Left renal cortex interstitium (tissue), 4 donors: ENCODE measurements at regions not wholly inside any gene's neighbourhood (a gene's known extent, or its start where the extent isn't known, plus 50 kb on each side); places are given as distances from the start of the nearest gene placed in this dataset.

Experiments used
- DNase-seq, 4 donors: peaks; one replicate each; pipeline ENCODE4 v3.0.0-alpha.2; 2013; ENCODE audit warnings: low read depth in 4 of 4, low spot score in 2 of 4, missing footprints in 1 of 4

DNA sequence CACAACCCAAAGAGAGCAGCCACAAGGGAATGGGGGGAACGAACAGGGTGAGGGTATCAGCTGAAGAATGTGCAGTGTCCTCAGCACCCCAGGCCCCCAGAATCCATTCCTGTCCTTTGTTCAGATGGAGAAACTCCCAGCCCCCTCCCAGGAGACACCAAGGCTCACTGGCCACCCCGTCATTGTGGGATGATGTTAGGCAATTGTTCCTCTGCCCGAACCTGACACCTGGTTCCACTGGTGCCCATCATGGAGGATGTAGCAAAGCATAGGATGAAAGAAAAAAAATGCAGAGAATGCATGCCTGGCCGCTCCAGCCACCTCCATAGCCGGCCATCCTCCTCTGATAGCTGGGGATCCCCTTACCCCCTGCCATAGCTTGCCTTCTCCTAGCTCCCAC lies 197.3 kb upstream of the TWIST2 start:
- no peak for DNase-seq

DNA sequence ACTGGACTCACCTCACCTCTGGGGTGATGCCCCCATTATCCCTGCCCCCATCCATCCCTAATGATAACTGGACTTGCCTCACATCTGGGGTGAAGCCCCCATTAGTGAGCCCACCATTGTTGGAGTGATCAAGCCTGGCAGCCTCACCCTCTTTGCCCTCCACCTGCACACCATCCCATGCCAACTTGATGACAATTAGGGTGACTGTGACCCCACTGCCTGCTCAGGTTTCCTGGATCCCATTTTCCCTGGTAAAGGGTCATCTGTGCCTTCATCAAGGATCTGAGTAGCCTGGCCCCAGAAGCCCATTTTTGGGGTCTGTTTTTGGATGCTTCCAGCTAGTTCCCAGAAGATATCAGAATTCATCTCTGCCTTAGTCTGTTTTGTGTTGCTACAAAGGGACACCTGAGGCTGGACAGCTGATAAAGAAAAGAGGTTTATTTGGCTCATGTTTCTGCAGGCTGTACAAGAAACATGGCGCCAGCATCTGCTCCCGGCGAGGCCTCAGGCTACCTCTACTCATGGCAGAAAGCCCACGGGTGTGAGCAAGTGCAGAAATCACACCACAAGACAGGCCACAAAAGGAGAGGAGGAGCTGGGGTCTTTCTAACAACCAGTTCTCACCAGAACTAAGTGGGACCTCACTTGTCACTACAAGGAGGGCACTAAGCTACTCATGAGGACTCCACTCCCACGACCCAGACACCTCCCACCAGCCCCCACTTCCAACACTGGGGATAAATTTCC lies 196.4 kb upstream of the TWIST2 start:
- no peak for DNase-seq

DNA sequence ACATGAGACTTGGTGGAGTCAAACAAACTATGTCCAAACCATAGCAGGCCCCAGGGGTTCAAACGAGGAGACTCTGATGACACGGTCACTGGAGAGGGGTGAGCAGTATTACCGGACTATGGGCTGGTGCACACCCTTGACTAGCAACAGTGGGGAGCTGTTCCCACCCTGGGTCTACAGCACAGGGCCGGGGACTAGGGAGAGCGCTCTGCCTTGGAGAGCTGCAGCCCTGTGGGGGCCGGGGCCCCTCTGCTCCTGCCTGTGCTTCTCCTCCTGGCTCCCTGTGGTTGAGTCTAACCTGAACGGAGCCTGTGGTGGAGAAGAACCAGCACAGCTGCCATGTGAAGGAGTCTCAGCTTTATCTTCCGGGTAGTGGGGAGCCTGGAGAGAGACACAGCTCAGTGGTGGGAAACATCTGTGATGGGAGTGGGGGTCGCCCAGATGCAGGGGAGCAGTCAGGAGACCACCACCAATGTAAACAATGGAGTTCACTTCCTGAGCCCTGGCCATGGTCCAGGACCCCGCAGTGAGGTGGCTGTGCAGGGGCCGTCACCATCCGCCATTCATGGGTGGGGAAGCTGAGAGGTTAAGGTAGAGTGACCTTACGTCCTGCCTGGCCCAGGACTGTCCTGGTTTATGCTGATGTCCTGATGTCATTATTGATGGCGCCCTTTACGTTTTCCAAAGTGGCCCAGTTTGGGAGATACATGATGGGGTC lies 195.7 kb upstream of the TWIST2 start:
- DNase-seq: no peak

DNA sequence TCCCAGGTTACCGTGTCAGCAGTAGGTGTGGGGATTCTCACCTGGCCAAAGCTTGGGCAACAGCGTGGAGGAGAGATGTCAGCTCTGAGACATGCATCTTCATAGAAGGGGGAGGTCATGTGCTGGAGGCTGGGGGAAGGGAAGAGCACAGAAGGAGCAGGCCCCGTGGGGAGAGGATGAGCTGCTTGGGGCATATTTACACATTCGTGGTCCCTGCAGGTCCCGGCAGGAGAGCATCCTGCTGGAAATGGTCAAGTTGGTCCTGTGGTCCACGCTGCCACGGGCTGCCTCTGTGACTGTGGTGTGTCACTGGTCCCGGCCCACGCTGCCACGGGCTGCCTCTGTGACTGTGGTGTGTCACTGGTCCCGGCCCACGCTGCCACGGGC lies 195.1 kb upstream of the TWIST2 start:
- no peak for DNase-seq

DNA sequence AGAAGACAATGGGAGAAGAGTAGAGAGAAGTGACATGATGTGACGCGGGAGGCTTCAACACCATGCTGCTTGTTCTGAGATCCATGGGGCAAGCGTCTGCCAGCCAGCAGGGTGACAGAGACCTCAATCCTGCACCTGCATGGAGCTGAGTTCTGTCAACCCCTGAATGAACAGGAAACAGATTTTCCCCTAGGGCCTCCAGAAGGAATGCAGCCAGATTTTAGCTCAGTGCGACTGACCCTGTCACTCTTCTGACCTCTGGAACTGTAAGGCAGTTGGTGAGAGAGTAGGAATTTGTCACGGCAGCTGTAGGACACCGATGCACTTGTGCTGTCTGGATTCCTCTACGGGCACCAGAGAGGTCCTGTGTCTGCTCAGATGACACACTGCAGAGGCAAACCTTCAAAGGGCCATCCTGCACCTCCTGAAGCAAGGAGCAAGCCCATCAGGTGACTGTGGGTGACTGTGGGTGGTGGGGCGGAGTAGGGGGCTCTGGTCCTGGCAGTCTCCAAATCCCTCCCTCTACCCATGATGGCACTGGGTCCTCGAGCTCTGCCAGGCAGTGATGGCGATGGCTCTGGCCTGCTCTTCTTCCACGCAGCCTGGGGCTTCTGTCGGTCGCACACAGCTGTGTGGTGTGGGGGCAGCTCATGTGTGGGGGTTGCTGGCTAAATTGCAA lies 194.3 kb upstream of the TWIST2 start:
- DNase-seq: no peak

DNA sequence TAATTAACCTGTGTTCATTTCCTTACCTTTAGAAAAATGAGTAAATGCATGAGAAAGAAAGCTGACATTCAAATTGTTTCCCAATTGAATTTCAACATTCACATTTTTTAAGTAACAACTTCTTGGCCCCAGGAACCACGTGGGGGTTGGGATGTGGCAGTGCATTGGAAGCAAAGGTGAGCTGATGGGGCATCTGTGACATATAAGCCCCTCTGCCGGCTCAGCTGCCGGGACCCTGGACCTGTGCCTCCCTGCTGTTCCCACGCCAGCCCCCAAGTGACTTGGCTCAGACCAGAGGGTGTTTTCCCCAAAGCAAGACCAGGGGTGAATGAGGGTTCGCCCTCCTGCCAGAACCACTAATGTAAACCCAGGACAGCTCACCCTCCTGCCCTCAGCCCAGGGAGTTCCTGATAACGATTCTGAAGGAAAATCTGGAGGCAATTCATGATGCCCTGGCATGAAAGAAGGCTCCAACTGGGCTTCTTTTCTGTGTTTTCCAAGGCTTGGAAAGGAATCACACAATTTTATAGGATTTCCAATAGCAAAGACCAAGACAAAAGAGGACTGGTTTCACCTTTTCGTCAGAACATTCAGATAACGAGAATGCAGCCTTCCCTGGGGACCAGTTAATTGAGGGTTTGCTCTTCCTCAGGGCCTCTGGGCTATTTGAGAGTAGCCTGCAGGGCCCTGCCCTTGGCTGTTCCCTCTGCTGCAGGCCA lies 193.2 kb upstream of the TWIST2 start:
- DNase-seq: no peak

DNA sequence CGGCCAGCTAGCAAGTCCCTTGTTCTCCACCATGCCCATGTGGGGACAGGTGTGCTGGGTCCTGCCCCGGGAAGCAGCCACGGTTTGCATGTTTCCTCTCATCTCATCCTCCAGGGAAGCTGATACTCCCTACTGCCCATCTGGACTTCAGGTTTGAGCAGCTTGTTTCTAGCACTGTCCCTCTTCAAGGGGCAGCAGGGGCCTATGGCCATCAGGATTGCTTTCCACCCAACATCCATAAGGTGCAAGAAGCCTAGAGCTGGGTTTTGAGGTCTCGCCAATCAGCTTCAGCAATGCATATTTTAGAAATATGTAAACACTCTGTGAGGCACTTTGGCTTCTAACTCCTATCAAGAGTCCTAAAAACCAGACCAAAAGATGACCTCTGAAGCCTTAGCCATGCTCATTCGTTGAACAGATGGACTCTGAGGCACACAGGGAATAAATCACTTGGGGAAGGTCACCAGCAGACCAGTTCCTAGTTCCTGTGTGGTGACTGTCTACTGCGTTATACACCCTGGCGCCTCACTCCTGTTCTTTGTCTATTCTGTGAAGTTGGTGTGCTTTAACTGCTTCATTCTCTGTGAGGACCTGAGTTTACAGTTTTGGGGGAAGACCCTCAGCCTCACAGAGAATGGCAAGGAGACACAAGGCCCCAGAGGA lies 192.6 kb upstream of the TWIST2 start:
- no peak for DNase-seq

DNA sequence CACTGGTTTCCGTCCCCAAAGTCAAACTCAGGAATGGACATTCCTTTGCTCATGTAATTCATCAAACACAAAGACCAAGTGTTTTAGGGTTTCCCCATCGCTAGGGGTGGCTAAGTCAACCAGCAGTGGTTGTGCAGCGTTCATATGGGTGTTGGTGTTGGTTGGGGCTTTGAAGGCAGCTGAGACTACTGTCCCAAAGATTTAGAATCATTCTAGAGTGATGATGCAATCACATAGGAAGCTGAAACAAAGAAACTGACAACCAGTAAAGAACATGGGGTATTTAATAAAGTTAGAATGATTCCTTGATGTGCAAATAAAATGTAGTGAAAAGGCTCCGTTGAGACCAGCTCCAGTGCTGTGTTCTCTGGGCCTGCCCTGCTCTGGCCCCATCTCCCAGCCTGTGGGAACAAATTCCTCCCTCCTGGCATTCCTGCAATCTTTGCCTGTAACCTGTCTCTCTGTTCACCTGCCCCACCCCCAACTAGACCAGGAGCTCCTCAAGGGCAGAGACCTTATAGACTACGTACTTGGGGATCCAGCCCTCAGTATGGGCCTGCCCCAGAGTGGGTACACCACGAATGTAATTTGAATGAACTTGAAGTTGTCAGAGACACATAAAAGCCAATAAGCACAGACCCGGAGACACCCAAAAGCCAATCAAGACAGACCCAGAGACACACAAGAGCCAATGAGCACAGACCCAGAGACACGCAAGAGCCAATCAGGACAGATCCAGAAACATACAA lies 191.7 kb upstream of the TWIST2 start:
- no peak for DNase-seq

DNA sequence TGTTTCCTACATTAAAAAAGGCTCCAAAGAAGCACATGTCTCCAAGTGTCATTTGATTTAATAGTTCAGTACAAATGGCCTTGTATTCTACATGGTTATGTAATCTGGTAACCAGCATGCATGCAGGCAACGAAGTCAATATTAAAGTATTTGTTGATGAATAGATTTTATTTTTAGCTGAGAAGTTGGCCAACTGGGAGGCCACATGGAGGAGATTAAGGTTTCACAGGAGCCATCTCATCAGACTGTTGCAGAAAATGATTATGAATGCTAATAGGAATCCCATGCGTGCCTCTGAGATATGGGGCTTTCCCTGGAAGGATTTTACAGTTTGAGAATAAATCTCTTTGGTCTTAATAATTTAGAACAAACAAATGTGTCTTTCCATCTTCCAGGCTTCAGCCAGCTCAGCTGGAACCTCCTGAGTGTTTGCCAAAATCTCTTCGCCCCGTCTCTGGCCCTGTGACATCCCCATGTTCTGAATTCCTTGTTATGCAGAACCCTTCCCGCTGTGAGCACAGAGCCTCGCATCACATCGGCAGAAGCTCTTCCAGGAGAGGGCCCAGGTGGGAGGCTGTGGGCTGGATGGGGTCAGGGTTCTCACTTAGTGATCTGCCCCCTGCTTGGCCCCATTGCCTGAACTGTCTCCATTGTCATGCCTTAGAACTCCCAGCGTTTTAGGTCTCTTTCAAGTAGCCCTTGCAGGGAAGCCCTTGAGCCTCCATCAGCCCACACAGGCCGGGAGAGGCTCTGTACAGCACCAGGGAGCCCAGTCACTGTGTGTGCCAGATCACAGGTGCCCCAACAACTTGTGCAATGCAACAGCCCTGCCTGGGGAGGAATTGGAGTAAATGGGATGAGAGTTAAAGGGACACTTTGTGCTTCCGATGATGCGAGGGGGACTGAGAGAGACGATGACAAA lies 190.5 kb upstream of the TWIST2 start:
- DNase-seq: no peak

DNA sequence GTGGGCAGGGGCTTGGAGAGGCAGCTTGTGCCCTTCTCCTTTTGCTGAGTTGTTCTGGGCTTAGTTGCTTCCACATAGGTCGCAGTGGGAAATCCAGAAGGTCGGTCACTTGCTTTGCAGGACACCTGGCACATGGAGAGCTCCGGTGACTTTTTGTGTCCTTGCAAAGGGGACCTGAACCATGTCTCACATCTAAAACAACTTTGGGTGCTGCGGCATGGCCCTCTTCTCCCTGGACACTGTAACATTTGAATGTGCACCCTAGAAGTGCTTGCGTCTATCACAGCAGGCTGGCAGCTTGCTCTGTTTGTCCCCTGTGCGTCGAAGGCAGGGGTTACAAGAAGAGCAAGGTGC lies 189.9 kb upstream of the TWIST2 start:
- DNase-seq: no peak

DNA sequence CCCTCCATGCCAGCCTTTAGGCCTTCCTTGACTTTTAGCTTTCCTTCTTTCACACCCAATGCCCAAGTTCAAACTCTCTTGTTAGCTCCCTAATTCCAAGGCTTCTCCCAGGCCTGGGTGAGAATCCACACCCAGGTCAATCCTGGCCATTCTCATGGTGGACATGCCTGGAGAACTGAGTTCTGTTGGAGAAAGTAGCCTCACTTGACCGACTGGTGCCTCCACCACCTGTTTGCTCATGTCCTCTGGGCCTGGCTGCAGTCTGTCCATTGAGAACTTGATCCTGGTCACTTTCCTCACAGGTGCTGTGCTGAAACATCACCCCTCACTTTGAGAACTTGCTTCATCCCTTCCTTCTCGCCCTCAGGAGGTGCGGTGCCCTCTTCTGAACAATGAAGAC lies 189.1 kb upstream of the TWIST2 start:
- DNase-seq: no peak

DNA sequence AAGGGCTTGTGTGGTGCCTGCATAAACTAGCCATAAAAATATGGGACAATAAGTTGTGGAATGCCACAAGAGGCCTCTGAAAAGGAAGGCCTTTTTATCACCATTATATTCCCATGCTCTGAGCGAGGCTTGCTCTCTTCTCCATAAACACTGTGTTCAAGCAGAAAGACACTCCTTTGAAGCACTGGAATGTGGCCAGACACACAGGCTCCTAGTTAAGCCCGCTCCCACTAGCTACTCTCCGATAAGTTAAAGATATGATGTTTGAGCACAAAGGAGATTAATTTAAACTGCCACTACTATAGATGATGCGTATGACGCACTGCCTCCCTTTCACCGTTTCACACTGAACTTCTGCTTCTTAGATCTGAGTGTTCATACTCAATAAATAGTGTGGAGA lies 188.7 kb upstream of the TWIST2 start:
- no peak for DNase-seq

DNA sequence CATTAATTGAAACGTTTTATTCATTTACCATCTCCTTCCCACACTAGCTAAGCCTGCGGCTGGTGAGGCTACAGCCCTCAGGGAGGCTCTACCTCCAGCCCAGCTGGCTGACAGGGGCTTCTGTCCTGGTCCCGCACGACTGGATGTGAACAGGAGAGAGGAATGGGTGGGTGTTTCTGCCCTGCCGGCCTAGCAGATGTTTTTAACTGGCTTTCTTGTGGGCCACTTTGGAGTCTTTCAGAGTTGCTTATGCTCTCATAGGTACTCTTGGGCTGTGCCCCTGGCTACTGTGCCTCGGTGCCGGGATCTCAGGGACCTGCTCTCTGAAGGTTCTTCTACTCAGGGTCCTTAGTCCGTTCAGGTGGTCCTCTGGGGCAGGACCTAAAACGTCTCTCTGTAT lies 184.3 kb upstream of the TWIST2 start:
- no peak for DNase-seq

DNA sequence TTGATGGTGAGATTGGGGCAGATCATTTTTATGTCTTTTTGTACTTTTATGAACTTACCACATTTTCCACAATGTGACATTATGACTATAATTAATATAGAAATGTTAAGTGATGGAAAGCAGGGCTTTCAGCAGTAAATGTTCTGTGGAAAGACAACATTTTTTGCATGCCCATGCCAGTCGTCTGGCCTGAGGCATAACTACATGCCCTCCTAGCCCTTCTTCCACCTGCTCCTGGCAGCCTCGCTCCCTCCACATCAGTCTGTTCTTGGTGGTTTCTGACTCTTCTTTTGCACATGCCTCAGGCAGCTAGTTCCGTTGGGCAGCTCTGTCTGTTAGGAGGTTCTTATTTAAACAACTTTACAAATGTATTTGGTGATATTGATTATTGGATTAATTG lies 182.0 kb upstream of the TWIST2 start:
- no peak for DNase-seq

DNA sequence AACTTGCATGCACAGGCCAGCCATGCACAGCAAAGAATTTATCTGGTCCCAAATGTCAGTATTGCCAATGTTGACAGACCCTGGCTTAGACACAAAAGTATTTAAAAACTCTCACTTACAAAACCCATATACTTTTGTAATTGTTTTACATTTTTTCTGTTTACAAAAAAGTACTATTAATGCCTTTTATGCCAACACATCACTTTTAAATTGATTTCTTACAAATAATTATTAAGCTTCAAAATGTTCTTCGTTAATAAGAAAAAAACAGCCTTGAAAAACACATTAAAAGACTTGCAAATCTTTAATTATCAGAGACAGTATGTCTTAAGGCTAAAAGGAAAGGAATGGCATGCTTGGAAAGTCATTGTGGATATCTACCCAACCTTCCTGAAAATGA lies 181.3 kb upstream of the TWIST2 start:
- no peak for DNase-seq

DNA sequence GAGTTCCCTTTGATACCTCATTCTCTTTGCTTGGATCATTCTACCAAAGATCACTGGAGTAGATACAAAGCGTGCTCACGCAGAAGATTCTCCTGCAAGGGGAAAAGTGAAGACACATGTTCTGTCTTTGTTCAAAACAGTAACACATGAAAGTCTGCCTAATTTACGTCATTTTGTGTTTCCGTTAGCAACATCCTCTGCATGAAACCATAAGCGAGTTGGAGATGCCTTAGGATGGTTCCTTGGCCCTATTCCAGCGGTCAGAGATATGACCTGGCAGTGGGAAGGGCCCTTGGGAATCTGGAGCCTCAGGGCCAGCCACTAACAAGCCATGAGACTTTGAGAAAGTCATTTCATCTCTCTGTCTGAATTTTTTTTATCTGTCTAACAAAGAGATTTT lies 180.9 kb upstream of the TWIST2 start:
- no peak for DNase-seq

DNA sequence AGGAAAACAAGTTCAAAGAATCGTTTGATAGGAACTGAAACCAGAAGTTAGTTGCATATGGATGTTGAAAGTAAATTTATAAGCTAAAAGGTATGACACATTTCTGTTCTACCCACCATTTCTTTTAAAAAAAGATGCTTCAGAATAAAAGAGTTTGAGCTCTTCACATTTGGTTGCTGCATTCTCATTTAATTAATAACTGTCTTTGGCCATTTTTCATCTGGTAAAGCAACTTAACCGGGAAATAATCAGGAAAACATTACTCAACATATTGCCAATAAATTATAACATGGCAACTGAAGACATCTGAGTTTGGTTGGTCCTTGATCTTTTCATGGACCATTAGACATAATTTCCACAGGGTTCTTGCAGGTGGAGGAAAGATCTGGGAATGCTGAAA lies 180.2 kb upstream of the TWIST2 start:
- no peak for DNase-seq

DNA sequence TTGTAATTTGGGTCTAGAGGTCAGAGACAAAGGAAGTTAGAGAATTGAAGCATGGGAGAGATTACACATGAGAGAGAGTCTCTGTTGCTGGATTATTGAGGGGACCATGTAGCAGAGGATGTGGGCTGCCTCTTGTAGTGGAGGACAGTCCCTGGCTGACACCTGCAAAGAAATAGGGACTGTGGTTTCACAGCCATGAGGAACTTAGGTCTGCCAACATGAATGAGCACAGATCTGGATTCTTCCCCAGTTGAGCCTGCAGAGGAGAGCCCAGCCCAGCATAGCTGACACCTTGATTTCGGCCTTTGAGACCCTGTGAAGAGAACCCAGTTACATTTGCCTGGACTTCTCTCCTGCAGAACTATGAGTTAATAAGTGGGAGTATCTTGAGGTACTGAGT lies 179.5 kb upstream of the TWIST2 start:
- DNase-seq: no peak

DNA sequence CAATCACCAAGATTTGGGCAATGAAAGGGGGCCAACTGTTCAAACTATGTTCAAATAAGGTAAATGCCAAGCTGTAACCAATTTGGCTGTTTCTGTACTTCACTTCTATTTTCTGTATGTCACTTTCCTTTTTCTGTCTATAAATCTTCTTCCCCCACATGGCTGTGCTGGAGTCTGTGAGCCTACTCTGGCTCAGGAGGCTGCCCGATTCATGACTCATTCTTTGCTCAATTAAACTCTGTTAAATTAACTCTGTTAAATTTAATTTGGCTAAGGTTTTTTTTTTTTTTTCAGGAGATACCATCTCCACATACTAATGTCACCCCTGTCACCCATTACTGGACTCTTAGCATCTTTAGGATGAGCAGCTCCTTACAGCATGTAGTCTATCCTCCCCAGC lies 178.8 kb upstream of the TWIST2 start:
- DNase-seq: no peak
